Pancreas (tissue), 10 donors: ENCODE measurements at regions not wholly inside any gene's neighbourhood (a gene's known extent, or its start where the extent isn't known, plus 50 kb on each side); places are given as distances from the start of the nearest gene placed in this dataset.

ENCODE experiments used
- ATAC-seq, 4 donors: fragments of 200-7000 bp; cut with Tn5 transposase; one replicate each; pipeline versions ENCODE4 v1.8.0 to v1.9.1; 2020; ENCODE audit warnings: mild to moderate bottlenecking in 4 of 4, moderate library complexity in 4 of 4
- DNase-seq, 6 donors: peaks; one replicate each; pipeline ENCODE4 v3.0.0-alpha.2; 2020
- FAIRE-seq: peaks from 2 replicates; lab custom pipeline; 2012; peaks lifted over from hg19 to GRCh38; lab: Jason Lieb, UNC
- H3K27ac ChIP-seq, 4 donors: fragments of 200-600 bp; sonication (generic); 1 replicate in 3 of 4; 2 replicates in 1 of 4; pipeline versions ENCODE4 v1.5.0 to v1.8.0; 2020
- H3K27me3 ChIP-seq, 4 donors: fragments of 200-600 bp; one replicate each; pipeline ENCODE4 v1.8.0; 2021
- H3K36me3 ChIP-seq, 3 donors: fragments of 200-600 bp; sonication (generic) in 1 of 3; one replicate each; pipeline versions ENCODE4 v1.5.0 to v1.8.0; 2020 to 2021
- H3K4me1 ChIP-seq, 3 donors: fragments of 200-600 bp; one replicate each; pipeline ENCODE4 v1.8.0; 2021
- H3K4me3 ChIP-seq, 4 donors: fragments of 200-600 bp; sonication (generic) in 2 of 4; one replicate each; pipeline versions ENCODE4 v1.5.0 to v1.8.0; 2020 to 2021
- H3K9me3 ChIP-seq, 4 donors: fragments of 200-600 bp; one replicate each; pipeline ENCODE4 v1.8.0; 2021
- WGBS, 2 donors: extraction: QIAGEN DNeasy Blood & Tissue Kit; methylation state at CpG; one replicate each; pipeline ENCODE4 v1.1.7; 2013; 5-methylcytosine and 5-hydroxymethylcytosine counted together
- intact Hi-C, 3 donors: fragments of 100-400 bp; cut with DNase I; formaldehyde crosslinking; loops; one replicate each; pipeline versions ENCODE4 v1.11.1 to v1.14.2; 2022
- TF ChIP-seq, protein P1 (sequence below), 4 donors: fragments of 200-600 bp; sonication (generic) in 3 of 4; IDR thresholded peaks; one replicate each; pipeline versions ENCODE4 v1.5.0 to v1.8.0; 2021; ENCODE audit warnings: antibody characterized with exemption in 4 of 4
- donor health status: healthy with polysubstance abuse.
- donor health status: DM: no; HTN: no; CAD: no; lungs with moderate emphysema.
- donor health status: DM: no; HTN: no; CAD: no.
- donor health status: control.
- donor health status: control.
- donor health status: Bipolar disorder and iron deficiency.
- donor health status: DM: yes; HTN: yes; CAD: no.
- donor health status: DM: no; HTN: no; CAD: no.
- donor health status: DM: no; HTN: no; CAD: no.
- donor health status: DM: yes; HTN: yes; CAD: no.

DNA sequence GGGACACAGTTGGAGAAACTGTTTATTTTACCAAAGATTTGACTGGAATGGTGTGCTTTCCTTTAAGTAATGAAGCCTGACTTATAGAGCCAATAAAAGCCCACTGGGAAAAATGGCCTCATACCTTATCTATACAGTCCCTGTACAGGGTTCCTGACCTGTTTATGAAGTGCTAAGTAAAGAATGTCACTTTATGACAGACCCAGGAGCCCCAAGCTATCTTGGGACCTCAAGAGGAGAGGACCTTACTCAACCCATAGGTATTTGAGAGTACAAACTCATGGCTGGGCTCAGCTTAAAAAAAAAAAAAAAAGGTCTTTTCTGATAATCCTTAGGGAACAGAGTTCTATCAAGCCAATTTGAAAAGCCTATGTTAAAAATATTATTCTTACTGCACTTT, 1389.3 kb downstream of the RAPGEF2 start:
- FAIRE-seq = no peak
- H3K4me1 ChIP-seq = no peaks in the 10 kb centered on the region
- DNase-seq = no peak
- TF ChIP-seq, protein P1, sequence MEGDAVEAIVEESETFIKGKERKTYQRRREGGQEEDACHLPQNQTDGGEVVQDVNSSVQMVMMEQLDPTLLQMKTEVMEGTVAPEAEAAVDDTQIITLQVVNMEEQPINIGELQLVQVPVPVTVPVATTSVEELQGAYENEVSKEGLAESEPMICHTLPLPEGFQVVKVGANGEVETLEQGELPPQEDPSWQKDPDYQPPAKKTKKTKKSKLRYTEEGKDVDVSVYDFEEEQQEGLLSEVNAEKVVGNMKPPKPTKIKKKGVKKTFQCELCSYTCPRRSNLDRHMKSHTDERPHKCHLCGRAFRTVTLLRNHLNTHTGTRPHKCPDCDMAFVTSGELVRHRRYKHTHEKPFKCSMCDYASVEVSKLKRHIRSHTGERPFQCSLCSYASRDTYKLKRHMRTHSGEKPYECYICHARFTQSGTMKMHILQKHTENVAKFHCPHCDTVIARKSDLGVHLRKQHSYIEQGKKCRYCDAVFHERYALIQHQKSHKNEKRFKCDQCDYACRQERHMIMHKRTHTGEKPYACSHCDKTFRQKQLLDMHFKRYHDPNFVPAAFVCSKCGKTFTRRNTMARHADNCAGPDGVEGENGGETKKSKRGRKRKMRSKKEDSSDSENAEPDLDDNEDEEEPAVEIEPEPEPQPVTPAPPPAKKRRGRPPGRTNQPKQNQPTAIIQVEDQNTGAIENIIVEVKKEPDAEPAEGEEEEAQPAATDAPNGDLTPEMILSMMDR (IDR thresholded peaks at IDR 0.05) = no peak
- intact Hi-C loops = no loop called here
- ATAC-seq = no peak
- no peaks in the 10 kb centered on the region for H3K9me3 ChIP-seq
- no peaks in the 10 kb centered on the region for H3K27me3 ChIP-seq
- no peak overlapping the region for H3K4me3 ChIP-seq
- no peaks in the 10 kb centered on the region for H3K36me3 ChIP-seq
- no peak overlapping the region for H3K27ac ChIP-seq

DNA sequence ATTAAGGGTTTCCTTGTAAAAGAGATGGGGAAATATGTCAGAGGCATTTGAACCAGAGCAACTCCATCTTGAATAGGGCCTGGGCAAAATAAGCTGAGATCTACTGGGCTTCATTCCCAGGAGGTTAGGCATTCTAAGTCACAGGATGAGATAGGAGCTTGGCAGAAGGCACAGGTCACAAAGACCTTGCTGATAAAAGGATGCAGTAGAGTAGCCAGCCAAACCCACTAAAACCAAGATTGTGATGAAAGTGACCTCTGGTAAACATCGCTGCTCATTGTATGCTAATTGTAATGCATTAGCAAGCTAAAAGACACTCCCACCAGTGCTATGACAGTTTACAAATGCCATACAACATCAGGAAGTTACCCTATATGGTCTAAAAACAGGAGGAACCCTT, 1390.3 kb downstream of the RAPGEF2 start:
- FAIRE-seq (no peak), ATAC-seq (no peak), DNase-seq (no peak)
- H3K4me3 ChIP-seq = no peak overlapping the region
- no peaks in the 10 kb centered on the region for H3K36me3 ChIP-seq
- H3K27ac ChIP-seq = no peak overlapping the region
- no peaks in the 10 kb centered on the region for H3K27me3 ChIP-seq
- H3K4me1 ChIP-seq = no peaks in the 10 kb centered on the region
- H3K9me3 ChIP-seq = no peaks in the 10 kb centered on the region
- WGBS, 2 donors = 97 to 100% methylated on average over 1 of the region's 1 CpG
- intact Hi-C loops = no loop called here
- TF ChIP-seq, protein P1 (IDR thresholded peaks at IDR 0.05) = no peak

DNA sequence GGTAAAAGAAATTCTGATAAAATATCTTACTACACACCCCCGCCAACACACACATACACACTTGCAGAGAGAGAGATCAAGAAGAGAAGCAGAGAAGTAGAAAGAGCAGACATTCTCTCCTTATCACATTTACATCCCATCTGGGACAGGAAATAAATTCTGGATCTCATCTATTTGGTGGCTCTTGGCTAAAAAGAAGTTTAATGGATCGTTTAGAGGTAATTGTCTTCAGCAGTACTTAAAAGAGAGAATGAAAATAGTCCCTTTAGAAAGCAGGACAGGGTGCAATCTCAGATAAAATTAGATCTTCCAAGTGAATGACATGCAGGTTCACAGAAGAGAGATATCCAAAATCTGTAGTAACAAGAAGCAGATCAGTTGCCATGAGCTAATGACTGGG, 1392.5 kb downstream of the RAPGEF2 start:
- TF ChIP-seq, protein P1 (IDR thresholded peaks at IDR 0.05) = no peak
- Histone ChIP-seq H3K36me3 (no peaks in the 10 kb centered on the region), H3K9me3 (no peaks in the 10 kb centered on the region), H3K4me3 (no peak overlapping the region), H3K4me1 (no peaks in the 10 kb centered on the region), H3K27me3 (no peaks in the 10 kb centered on the region), H3K27ac (no peak overlapping the region)
- 73 to 79% methylated on average over 2 of the region's 2 CpGs for WGBS, 2 donors
- intact Hi-C loops = no loop called here
- FAIRE-seq (no peak), ATAC-seq (no peak), DNase-seq (no peak)

DNA sequence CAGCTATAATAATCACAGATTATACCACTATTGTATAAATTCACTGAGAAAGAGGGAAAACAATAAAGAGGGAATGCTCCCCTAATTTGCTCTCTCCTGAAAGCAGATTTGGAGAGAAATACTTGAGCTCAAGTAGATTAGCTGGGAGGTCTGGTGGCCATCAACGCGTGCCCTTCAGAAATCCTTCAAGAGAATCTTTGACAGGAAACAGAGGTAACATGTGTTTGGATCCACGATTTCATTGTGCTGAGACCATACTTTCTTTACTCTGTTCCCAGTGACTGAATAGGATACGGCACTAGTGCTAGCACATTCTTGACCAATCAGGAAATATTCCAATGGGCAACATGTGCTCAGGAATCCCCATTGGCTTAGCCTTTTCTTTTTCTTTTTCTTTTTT, 1395.3 kb downstream of the RAPGEF2 start:
- 88 to 89% methylated on average over 4 of the region's 4 CpGs for WGBS, 2 donors
- no peak overlapping the region for H3K4me3 ChIP-seq
- DNase-seq (no peak), FAIRE-seq (no peak), ATAC-seq (no peak)
- H3K36me3 ChIP-seq = no peaks in the 10 kb centered on the region
- TF ChIP-seq, protein P1 (IDR thresholded peaks at IDR 0.05) = no peak
- H3K27me3 ChIP-seq = no peaks in the 10 kb centered on the region
- intact Hi-C loops = no loop called here
- no peaks in the 10 kb centered on the region for H3K4me1 ChIP-seq
- H3K27ac ChIP-seq = no peak overlapping the region
- no peaks in the 10 kb centered on the region for H3K9me3 ChIP-seq

DNA sequence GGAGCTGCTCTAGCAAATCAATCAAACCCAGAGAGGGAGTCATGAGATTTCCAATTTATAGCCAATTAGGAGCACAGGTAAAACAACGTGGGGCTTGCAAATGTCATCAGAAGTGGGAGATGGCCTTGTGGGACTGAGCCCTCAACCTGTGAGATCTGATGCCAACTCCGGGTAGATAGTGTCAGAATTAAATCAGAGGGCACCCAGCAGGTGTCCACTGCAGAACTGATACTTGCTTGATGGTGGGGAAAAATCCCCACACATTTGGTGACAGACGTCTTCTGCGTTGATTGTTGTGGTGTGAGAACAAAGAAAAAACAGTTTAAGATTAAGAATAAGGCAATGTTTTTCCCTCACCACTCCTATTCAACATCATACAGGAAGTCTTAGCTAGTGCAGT, 1402.8 kb downstream of the RAPGEF2 start:
- Histone ChIP-seq H3K27me3 (no peaks in the 10 kb centered on the region), H3K36me3 (no peaks in the 10 kb centered on the region), H3K4me1 (no peaks in the 10 kb centered on the region), H3K4me3 (no peak overlapping the region), H3K27ac (no peak overlapping the region), H3K9me3 (no peaks in the 10 kb centered on the region)
- FAIRE-seq (no peak), ATAC-seq (no peak), DNase-seq (no peak)
- WGBS, 2 donors = 70 to 74% methylated on average over 4 of the region's 4 CpGs
- TF ChIP-seq, protein P1 (IDR thresholded peaks at IDR 0.05) = no peak
- intact Hi-C loops = no loop called here
